NCI-H2227 treated with DMSO at 0.1 percent for 48 hours (cell line): ENCODE measurements at regions not wholly inside any gene's neighbourhood (a gene's known extent, or its start where the extent isn't known, plus 50 kb on each side); places are given as distances from the start of the nearest gene placed in this dataset.

Experiments used
- DNase-seq: peaks from one replicate; lab custom pipeline; 2025; lab: John Stamatoyannopoulos, UW

DNA sequence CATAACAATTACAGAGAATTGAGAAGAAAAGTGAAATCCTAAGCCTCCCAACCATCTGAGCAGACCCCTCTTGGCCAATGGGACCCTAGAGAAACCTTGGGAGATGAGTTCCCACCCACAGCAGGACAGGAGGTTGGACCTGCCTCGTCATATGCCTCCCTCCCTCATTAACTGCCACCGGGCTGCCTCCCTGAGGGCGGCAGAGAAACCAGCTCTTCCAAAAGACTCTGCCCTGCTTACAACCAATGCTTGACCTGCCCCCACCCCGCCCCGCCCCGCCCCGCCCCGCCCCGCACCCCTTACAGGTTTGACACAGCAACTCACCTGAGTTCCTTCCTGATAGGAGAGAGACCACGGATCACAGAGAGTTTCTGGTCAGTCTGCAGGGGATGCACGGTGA is 86.1 kb downstream of the ADRA2C start:
- DNase-seq = no peak

DNA sequence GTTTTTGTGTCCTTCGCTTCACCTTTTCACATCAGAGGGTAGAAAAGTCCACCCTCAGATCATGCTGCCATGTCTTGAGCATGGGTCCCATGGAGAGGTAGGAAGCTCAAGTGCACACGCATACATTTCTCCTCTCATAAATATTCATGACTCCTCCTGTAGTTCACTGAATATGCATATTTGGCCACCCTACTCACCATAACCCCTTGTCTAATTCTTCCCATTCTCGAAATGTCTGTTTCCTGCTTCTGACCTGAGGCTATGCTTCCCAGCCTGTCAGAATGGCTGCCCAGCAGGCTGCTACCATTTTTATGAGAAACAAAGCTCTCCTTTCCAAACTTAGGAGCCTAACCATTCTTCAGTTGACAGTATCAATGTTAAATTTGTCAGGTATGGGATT is 86.5 kb downstream of the ADRA2C start:
- no peak for DNase-seq

- no peak for DNase-seq
These were observed 87.3 kb downstream of the ADRA2C start for GRCh38 chr4:3853388-3854035.

DNA sequence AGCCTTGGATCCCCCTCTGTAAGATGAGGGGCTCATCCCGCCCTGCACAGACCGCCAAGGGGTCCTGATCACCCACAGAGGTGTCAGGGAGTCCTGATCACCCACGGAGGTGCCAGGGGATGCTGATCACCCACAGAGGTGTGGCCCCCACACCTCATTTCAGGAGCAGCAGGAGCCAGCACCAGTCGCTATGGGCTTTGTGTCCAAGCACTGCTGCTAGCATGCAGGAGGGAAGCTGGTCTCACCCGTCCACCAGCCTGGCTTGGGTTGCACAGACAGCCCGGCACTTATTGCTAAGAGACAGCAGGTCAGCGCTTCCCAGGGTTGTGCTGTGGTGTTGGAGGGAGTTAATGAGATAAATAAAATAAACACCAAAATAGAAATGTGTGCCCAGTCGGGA is 88.5 kb downstream of the ADRA2C start:
- no peak for DNase-seq

GRCh38 chr4:3855646-3856045 is 89.5 kb downstream of the ADRA2C start:
- no peak for DNase-seq

GRCh38 chr4:3856604-3857204 is 90.5 kb downstream of the ADRA2C start:
- no peak for DNase-seq

DNA sequence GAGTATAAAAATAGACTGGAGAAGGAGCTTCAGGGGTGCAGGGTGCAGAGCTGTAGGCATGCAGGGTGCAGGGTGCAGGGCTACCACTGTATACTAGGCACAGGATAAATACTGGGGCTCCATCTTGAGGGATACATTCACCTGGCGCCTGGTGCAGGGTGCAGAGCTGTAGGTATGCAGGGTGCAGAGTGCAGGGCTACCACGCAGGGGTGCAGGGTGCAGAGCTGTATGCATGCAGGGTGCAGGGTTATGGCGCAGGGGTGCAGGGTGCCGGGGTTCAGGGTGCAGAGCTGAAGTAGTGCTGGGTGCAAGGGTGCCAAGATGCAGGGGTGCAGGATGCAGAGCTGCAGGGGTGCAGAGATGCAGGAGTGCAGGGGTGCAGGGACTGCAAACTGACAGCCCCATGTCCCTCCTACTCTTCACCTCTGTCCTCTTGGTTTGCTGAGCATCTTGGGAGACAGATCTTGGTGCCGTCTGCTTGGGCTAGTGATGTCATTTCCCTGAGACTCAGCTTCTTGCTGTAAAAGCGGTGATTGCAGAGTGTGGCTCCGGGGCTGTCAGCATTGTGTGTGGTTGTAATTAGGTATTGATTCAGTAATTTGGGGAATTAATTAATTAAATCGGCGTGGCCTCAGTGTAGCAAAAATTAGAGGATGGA is 91.2 kb downstream of the ADRA2C start:
- no peak for DNase-seq

DNA sequence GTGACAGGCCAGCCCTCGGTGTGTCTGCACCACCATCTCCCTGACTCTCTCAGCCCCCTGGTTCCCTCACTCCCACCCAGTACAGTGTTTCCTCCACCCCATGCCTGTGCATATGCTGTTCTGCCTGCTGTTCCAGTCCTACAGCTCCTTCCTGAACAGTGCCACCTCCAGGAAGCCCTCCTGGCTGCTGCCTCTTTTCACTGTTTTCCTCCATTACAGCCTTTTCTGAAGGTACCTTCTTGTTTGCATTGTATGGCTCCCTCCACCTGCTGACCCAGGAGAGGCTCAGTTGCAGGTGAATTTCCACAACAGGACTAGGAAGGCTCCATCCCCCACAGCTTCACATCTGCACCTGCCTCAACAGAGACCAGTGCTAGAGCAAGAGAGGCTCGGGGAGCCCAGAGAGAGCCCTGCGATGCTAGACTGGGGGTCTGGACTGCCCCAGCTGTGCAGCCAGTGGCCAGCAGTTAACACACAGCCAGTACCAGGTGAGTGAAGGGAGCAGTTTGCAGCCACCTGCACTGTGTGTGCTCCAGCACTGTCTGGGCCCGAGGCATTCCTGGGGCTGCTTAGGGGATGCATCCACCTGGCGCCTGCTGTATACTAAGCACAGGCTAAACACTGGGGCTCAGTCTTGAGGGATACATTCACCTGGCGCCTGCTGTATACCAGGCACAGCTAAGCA is 92.0 kb downstream of the ADRA2C start:
- no peak for DNase-seq

DNA sequence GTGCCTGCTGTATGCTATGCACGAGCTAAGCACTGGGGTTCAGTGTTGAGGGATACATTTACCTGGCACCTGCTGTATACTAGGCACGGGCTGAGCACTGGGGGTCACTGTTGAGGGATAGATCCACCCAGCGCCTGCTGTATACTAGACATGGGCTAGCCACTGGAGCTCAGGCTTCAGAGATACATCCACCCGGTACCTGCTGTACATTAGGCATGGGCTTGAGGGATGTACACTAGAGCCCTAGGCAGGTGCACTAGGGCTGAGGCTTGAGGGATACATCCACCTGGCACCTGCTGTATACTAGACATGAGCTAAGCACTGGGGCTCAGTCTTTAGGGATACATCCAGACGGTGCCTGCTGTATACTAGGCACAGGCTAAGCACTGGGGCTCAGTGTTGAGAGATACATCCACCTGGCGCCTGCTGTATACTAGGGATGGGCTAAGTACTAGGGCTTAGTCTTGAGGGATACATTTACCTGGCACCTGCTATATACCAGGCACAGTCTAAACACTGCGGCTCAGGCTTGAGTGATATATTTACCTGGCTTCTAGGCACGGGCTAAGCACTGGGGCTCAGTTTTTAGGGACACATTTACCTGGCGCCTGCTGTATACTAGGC is 92.7 kb downstream of the ADRA2C start:
- no peak for DNase-seq

DNA sequence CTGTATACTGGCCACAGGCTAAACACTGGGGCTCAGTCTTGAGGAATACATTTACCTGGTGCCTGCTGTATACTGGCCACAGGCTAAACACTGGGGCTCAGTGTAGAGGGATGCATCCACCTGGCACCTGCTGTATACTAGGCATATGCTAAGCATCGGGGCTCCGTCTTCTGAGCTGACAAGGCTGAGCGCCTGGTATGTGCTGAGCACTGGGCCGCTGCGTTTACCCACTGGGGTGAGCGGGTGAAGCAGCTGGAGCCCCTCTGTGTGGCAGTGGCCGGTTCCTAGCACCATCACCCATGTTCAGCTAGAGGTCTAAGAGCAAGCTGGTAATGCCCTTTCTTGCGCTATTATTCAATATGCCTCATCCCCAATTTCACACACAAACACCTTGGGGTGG is 93.4 kb downstream of the ADRA2C start:
- no peak for DNase-seq

DNA sequence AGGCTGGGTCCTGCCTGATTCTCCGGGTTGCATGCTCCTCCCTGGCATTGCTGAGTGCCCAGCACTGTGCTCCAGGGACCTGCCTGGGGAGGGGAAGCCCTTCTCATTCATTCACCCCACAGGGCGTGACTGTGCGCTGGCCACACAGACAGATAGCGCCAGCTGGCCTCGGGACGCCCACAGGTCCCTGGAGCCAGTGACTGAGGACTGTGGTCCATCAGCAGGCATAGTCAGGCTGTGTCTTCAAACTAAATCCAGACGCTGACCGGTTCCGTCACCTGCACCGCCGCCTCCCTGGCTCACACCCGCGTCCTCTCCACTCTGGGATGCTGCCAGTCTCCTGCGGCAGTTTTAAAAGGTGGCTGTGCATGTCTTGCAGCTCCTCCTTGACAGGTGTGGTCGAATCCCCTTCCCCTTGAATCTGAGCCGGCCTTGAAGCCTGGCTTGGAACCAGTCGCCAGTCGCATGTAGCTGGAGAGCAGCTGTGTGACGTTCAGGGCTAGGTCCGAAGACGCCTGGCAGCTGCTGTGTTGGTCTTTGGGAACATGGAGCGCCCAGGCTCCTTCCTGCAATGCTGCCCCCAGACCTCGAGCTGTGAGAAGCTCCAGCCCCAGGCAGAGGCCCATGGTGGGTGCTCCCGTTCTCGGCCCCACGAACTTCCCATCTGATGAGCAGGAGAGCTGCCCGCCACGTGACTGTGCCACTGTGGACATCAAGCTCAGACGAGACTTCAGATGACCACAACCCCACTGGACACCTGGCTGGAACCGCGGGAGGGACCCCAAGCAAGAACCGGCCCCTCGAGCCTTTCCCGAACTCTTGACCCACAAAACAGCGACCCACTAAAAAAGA is 94.1 kb downstream of the ADRA2C start:
- DNase-seq = no peak

GRCh38 chr4:3860913-3861636 is 94.9 kb downstream of the ADRA2C start:
- no peak for DNase-seq

- DNase-seq = no peak
These were observed 95.8 kb downstream of the ADRA2C start for GRCh38 chr4:3861720-3862639.

DNA sequence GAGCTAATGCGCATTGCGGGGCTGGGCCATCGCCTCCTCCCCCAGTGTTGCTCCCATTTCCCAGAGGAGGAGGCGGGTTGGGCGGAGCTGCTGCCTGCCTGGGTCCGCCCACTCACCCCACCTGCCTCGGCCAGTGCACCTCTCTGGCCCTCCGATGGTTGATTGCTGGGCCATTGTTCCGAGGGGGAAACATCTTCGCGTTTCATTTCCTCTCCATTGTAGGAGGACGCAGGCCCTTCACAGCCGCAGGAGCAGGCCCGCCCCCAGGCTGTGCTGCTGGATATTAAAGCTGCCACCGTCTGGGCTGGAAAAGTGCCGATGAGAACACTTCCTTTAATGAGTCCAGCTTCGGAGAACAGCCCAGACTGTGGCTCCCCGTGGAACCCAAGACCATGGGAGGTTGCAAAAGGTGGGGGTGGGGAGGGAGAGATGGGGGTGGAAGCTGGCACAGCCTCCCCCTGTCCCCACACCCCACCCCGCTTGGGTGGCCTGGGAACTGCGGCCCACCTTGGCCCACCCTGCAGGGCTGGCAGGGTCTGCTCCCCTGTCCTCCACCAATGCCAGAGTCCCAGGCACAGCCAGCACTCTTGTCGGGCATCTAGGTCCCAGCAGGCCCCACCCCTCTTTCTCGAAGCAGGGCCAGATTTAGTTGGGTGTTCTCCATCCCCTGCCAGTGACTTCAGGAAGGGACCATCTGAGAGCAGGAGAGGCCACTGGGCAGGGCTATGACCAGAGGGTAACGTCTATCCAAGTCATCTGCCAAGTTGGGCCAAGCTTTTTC is 96.6 kb downstream of the ADRA2C start:
- DNase-seq = no peak

GRCh38 chr4:3863841-3864741 is 97.9 kb downstream of the ADRA2C start:
- DNase-seq = no peak

- DNase-seq = no peak
These were observed 98.8 kb downstream of the ADRA2C start for GRCh38 chr4:3864742-3865721.
